ENCODE measurements at regions not wholly inside any gene's neighbourhood (a gene's known extent, or its start where the extent isn't known, plus 50 kb on each side); places are given as distances from the start of the nearest gene placed in this dataset.

DNA sequence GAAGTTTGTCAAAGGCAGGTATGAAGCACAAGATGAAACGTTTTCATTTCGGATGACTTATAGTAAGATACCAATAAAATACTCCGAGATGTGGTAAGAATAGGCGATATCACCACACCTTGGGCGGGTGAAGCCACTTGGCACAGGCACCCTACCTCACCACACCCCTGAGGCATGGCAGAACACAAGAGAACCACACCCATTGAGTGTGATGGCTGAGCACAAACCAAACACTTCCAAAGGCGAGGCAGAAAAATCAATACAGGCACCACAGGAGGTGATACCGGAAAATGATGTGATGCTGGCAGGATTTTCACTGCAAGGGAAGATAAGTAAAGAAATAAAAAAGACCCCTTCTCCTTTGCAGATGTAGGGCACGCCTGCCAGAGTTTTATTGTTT is 332.9 kb upstream of the PRDM1 start:
- DNase-seq: no peak

- DNase-seq: no peak
Observed at GRCh38 chr6:105750089-105750488, 336.0 kb upstream of the PRDM1 start.

DNA sequence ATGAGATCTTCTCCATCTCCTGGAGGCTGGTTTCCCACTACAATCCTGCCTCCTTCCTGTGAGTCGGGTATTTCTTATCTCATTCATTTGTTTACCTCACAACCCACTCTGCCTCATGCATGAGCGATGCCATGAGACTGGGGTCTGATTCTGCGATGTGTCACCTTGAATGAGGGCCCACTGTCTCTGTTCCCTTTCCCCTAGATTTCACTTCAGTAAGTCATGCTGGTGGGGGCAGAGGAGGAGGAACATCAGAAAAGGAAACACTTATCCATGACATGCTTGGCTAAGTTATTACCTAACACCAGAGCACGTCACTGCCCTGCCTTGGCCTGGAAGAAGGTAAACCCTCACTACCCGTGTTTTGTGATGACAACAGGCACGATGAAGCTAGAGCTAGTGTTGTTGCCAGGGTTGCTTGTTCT is 337.4 kb upstream of the PRDM1 start:
- peak; percentile 0 for DNase-seq

DNA sequence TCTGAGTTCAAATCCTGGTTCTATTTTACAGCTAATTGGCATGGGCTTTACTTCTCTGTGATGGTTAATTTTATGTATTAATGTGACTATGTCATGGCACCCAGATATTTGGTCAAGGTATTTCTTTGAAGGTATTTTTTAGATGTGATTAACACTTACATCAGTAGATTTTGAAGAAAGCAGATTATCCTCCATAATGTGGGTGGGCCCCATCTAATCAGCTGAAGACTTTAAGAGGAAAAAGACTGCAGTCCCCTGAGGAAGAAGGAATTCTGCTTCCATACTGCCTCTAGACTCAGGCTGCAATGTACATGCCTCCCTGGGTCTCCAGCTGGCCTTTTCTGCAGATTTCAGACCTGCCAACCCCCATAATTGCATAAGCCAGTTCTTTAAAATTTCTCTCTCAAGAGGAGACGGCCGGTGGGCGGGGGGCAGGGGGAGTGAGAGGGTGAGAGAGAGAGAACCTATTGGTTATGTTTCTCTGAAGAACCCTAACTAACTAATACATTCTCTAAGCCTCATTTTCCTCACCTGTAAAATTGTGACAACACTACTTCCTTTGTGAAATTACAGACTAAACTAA is 338.2 kb upstream of the PRDM1 start:
- DNase-seq: no peak

DNA sequence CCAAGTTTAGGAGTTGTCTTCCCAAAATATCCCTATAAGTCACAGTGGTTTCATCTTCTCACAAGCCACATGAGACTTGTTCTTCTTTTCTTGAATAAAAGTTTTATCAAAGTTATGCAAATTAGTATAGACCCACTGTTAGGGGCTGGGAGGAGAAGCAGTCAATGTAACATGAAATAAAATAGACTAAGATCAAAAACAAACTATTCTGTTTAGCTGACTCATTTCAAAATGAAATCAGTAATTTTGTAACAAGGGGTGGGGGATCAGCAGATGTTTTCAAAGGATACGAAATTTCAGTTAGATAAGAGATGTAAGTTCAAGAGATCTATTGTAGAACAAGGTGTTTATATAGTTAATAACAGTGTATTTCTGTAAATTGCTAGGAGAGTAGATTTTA is 339.6 kb upstream of the PRDM1 start:
- no peak for DNase-seq

GRCh38 chr6:105746130-105746505 is 340.0 kb upstream of the PRDM1 start:
- DNase-seq: no peak

GRCh38 chr6:105745464-105746129 is 340.5 kb upstream of the PRDM1 start:
- no peak for DNase-seq

GRCh38 chr6:105744815-105745214 is 341.3 kb upstream of the PRDM1 start:
- no peak for DNase-seq

DNA sequence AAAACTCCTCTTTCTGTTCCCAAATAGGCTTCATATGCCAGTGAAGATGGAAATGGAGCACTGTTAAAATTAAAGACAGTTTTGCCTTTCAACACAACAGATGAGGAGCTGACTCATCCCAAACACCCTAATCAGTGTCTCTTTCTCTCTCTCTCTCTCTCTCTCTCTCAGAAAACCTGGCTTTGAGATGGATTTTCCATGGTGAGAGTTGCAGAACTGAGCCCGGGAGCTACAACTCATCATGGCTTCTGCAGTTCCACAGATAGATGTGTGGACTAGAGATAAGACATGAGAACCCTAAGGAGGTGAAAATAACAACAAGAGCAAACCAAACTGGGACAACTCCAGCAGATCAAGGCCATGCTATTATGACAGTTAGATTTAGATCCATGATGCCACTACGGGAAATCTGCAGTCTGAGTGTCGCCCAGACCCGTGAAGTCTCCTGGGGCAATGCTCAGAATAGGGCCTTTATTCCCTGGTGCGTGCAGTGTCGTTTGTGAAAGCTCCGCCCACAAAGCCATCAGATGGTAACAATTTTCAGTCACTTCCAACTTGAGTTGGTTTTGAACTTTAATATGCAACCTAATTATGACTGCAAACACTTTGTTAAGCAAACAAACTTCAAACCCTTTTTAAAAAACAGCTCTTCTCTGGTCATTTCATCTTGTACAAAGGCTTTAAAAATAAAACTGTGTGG is 338.2 kb upstream of the PREP start:
- DNase-seq: no peak

DNA sequence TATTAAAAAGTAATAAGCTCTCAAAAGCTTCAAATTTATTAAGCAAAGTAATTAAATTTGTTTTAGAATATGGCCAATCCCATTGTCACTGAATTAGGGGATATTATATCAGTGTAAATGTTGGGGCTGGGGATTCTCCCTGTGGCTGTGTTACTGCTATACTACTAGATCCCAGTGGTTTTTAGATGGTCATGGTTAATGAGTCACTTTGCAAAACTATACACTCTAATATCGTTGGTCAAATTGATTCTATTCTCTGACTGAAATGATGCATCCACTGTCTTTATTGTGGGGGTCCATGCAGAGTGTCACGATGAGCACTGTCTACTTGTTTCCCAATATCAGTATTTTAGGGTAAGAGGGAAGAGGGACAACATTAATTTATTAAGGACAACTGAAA is 336.9 kb upstream of the PREP start:
- no peak for DNase-seq

DNA sequence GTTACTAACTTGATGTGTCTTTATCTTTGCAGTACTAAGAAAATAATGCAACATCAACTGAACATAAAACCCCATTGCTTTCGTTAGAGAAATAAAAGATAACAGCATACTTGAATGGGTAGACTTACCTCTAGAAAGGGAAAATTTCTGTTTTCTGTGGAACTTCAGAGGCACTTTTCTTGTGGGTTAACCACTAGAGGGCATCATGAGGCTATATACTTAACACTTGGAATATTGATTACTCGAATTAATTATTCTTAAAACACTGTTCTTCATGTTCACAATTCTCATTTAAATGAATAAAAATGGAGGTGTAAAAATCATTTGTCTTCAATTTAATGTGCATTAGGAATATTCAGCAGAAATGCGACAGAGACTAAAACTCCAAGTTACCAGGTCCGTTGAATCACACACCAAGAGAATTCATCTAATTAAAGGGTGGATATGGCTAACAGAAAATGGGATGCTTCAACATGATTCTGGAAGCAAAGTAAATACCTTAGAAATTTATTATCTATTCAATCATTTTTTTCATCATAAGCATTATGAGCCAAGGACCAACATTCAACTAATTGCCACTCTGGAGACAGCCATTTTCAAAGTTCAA is 330.8 kb upstream of the PREP start:
- DNase-seq: peak; percentile 53

GRCh38 chr6:105728995-105729394 is 326.1 kb upstream of the PREP start:
- no peak for DNase-seq

GRCh38 chr6:105726902-105727655 is 324.2 kb upstream of the PREP start:
- DNase-seq: no peak

DNA sequence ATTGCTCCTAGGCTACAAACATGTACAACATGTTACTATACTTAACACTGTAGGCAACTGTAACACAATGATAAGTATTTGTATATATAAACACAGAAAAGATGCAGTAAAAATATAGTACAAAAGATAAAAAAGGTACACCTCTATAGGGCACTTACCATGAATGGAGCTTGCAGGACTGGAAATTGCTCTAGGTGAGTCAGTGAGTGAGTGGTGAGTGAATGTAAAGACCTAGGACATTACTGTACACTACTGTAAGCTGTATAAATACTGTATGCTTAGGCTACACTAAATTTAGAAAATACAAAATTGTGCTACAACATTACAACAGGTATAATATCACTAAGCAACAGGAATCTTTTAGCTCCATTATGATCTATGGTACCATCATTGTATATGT is 312.0 kb upstream of the PREP start:
- no peak for DNase-seq

- DNase-seq: no peak
Observed at GRCh38 chr6:105713474-105714118, 310.7 kb upstream of the PREP start.

GRCh38 chr6:105711216-105711615 is 308.3 kb upstream of the PREP start:
- DNase-seq: no peak

GRCh38 chr6:105705608-105706007 is 302.7 kb upstream of the PREP start:
- DNase-seq: no peak

DNA sequence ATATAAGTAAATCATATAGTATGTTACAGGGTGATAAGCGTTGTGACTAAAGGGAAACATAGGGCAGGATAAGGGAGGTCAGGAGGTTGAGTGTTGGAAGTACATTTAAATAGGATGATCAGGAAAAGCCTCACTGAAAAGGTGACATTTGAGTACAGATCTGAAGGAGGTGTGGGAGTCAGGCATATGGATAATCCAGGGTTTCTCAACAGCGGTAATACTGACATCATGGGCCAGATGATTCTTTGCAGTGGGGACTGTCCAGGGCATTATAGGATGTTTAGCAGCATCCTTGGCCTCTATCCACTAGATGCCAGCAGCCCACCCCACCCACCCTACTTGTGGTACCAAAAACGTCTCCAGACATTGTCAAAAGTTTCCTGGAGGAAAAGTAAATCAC is 292.6 kb upstream of the PREP start:
- DNase-seq: no peak

DNA sequence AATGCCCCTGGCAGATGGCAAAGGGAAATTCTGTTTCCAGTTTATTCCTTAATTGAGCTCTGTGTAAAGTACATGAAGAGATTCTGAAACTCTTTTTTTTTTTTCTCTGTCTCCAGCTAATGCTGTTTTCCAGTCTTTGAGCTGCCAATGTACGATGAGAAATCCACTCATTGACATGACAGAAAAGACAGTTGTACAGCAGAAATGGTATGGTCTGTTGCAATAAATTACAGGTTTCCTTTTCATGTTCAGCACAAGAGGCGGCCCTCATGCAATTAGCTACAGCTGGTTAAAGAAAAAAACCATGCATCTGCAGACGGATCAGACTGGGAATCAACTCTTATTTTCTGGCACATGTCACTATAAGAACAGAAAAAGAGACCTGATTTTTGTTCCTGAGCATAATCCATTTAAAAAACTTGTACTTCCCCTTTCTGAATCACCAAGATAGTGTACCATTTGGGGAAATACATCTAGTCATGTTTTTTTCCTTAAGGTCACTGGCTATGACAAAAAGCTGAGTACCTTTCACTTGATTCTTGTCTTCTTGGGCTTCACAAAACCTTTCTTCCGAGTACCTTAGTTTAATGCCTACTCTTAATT is 289.8 kb upstream of the PREP start:
- no peak for DNase-seq

DNA sequence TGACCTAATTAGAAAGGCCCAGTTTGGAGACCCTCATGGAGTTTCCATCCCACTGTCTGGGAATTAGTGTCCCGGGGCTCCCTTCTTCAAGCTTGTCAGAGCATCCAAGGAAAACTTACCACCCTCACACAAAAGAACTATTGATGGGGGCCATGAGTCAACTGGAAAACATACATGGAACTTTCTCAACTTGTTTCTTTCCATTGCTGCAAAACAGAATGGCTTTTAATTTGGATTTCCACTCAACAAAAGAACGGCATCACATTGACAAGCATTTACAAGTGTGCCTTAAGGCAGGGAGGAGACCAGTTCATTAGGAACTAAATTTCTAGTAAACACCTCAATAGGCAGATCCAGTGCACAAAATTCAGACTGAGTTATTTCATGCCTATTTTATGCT is 289.1 kb upstream of the PREP start:
- DNase-seq: no peak

DNA sequence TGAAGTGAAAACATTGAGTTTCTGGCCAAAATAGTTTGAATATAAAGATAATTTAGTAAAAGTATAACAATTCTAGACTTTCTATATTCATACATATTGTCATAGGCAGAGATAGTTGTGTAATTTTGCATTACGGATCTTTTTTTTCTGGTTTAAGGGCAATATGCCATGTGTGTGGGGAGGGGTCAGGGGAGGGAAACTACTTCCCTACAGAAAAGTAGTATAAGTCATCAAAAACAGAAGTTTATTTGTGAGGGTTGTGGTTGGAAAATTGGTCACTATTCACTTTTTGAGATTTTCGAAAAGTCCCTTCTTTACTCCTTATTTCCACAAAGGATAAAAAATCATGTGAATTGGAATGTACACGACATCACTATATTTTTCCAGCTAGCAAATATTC is 288.2 kb upstream of the PREP start:
- DNase-seq: no peak

GRCh38 chr6:105688573-105688972 is 285.7 kb upstream of the PREP start:
- no peak for DNase-seq
